Astrocyte of the spinal cord (primary cell): ENCODE measurements at regions not wholly inside any gene's neighbourhood (a gene's known extent, or its start where the extent isn't known, plus 50 kb on each side); places are given as distances from the start of the nearest gene placed in this dataset.
A peak's percentile ranks its signal among the peaks of the same experiment; 100 is the strongest.
"Not testable (repeated sequence)": the region's sequence is repeated elsewhere in the genome, so short reads cannot be mapped to it uniquely, and the experiment has no call there.

Experiments
- DNase-seq: peaks from one replicate; pipeline ENCODE4 v3.0.0; 2011; ENCODE audit warnings: low read depth, low spot score
- H3K4me3 ChIP-seq: 2 replicates; pipeline ENCODE4 v1.5.1; 2011; ENCODE audit warnings: low read depth, mild to moderate bottlenecking, low read length, moderate library complexity
- CTCF ChIP-seq: IDR thresholded peaks from 2 replicates; pipeline ENCODE4 v1.5.1; 2012; ENCODE audit warnings: low read depth, mild to moderate bottlenecking, low read length, inconsistent platforms
- in situ Hi-C: cut with HindIII; loops from 2 replicates; pipeline ENCODE4 v1.10.0; 2017; ENCODE audit warnings: low sequenced_read_pairs

GRCh38 chrX:150084496-150085229, 146.4 kb upstream of the EOLA2 start:
- DNase-seq: peak; percentile 66
- no peak for TF ChIP-seq CTCF
- no peak overlapping the region for H3K4me3 ChIP-seq
- in situ Hi-C loops: no loop called here

- DNase-seq: peak; percentile 41
- no peak overlapping the region for H3K4me3 ChIP-seq
- TF ChIP-seq CTCF: no peak
- in situ Hi-C loops: no loop called here
Measured at GRCh38 chrX:150085881-150086280, 147.6 kb upstream of the EOLA2 start.

- TF ChIP-seq CTCF: no peak
- no peak for DNase-seq
- no peak overlapping the region for H3K4me3 ChIP-seq
- in situ Hi-C loops: no loop called here
Measured at GRCh38 chrX:150086371-150086770, 148.1 kb upstream of the EOLA2 start.

GRCh38 chrX:150087612-150088011, 149.3 kb upstream of the EOLA2 start:
- TF ChIP-seq CTCF: no peak
- no peak for DNase-seq
- in situ Hi-C loops: no loop called here
- H3K4me3 ChIP-seq: no peak overlapping the region

- no peak for TF ChIP-seq CTCF
- no peak overlapping the region for H3K4me3 ChIP-seq
- no peak for DNase-seq
- in situ Hi-C loops: no loop called here
Measured at GRCh38 chrX:150088042-150088441, 149.8 kb upstream of the EOLA2 start.

GRCh38 chrX:150088766-150089518, 150.7 kb upstream of the EOLA2 start:
- in situ Hi-C loops: no loop called here
- no peak for TF ChIP-seq CTCF
- DNase-seq: no peak
- H3K4me3 ChIP-seq: no peak overlapping the region

GRCh38 chrX:150091300-150091699, 153.0 kb upstream of the EOLA2 start:
- H3K4me3 ChIP-seq, in situ Hi-C loops, DNase-seq: not testable (repeated sequence)
